ENCODE measurements at regions not wholly inside any gene's neighbourhood (a gene's known extent, or its start where the extent isn't known, plus 50 kb on each side); places are given as distances from the start of the nearest gene placed in this dataset.

GRCh38 chr3:180402471-180403073 lies 199.4 kb upstream of the TTC14 start:
- POLR2A ChIA-PET = no interaction called here
- ATAC-seq (no peak), FAIRE-seq (no peak), DNase-seq (ENCODE audit: extremely low read depth in 1 of 4, low spot score in 3 of 4) (no peak)
- WGBS (ENCODE audit: insufficient coverage, low coverage, missing lambda C conversion rate) = 0% methylated on average over 2 of the region's 2 CpGs
- no peak overlapping the region for H3K4me2 ChIP-seq (ENCODE audit: insufficient read depth, low read length)
- H3K9me1 ChIP-seq (ENCODE audit: control insufficient read depth, insufficient read depth, low read length) = no peaks in the 10 kb centered on the region
- no peak overlapping the region for H2AFZ ChIP-seq (ENCODE audit: low read depth, low read length)
- H3K79me2 ChIP-seq (ENCODE audit: control insufficient read depth, insufficient read depth, low read length) = no peaks in the 10 kb centered on the region
- TF ChIP-seq CREB3L1 (IDR thresholded peaks at IDR 0.05; ENCODE audit: borderline replicate concordance, low read depth) (no peak), SMAD2 (IDR thresholded peaks at IDR 0.05; ENCODE audit: low read depth, low read length) (no peak), ZNF280B (CRISPR knock-in tag; IDR thresholded peaks at IDR 0.05) (no peak), ZKSCAN8 (CRISPR knock-in tag; IDR thresholded peaks at IDR 0.05) (no peak), POLR2AphosphoS5 (IDR thresholded peaks at IDR 0.05; ENCODE audit: control insufficient read depth, insufficient read depth, low read depth, low read length) (no peak), SP1 (CRISPR knock-in tag; IDR thresholded peaks at IDR 0.05) (no peak), TCF3 (CRISPR knock-in tag; IDR thresholded peaks at IDR 0.05) (no peak), NFATC3 (IDR thresholded peaks at IDR 0.05) (no peak)
- no peaks in the 10 kb centered on the region for H3K36me3 ChIP-seq (ENCODE audit: control insufficient read depth, insufficient read depth, low read length)
- H3K27me3 ChIP-seq (ENCODE audit: control insufficient read depth in 2 of 2, insufficient read depth in 2 of 2, low read length in 2 of 2) = no peaks in the 10 kb centered on the region
- CTCF ChIA-PET (ENCODE audit: low intra/inter-chr PET ratio) = no interaction called here
- intact Hi-C loops (cut with micrococcal nuclease) = no loop called here
- in situ Hi-C loops (cut with MboI) = no loop called here
- no peaks in the 10 kb centered on the region for H3K9me3 ChIP-seq (replicated peaks; ENCODE audit: control insufficient read depth, insufficient read depth, low read depth, low read length)
- no peaks in the 10 kb centered on the region for H4K20me1 ChIP-seq (replicated peaks; ENCODE audit: control insufficient read depth, insufficient read depth, low read length)
- H3K4me1 ChIP-seq (replicated peaks in 1 of 2; ENCODE audit: control insufficient read depth in 2 of 2, insufficient read depth in 2 of 2, low read length in 2 of 2) = no peaks in the 10 kb centered on the region
- no peak overlapping the region for H3K9ac ChIP-seq (ENCODE audit: insufficient read depth in 1 of 2, low read depth in 2 of 2, low read length in 2 of 2)
- no peak overlapping the region for H3K27ac ChIP-seq (ENCODE audit: extremely low read depth, low read depth, low read length)
- no peak overlapping the region for H3K4me3 ChIP-seq
- no TSS peak for BruUV-seq (replicated peaks)
